HG03103 (cell line): ENCODE measurements at regions not wholly inside any gene's neighbourhood (a gene's known extent, or its start where the extent isn't known, plus 50 kb on each side); places are given as distances from the start of the nearest gene placed in this dataset.

Experiments used
- ATAC-seq: cut with Tn5 transposase; IDR thresholded peaks from one replicate; pipeline ENCODE4 v1.9.1; 2021; ENCODE audit warnings: low read depth; ENCODE audit not compliant: unreplicated experiment

- ATAC-seq = no peak
Measured at GRCh38 chr6:163671791-163672190, 257.3 kb downstream of the QKI start.

- ATAC-seq = no peak
Measured at GRCh38 chr6:163671355-163671754, 256.8 kb downstream of the QKI start.

GRCh38 chr6:163670336-163670735 lies 255.8 kb downstream of the QKI start:
- ATAC-seq = no peak

GRCh38 chr6:163668061-163668426 lies 253.5 kb downstream of the QKI start:
- ATAC-seq = no peak

- ATAC-seq = peak; percentile 94
Measured at GRCh38 chr6:163667372-163668060, 253.0 kb downstream of the QKI start.

- no peak for ATAC-seq
Measured at GRCh38 chr6:163665464-163665863, 250.9 kb downstream of the QKI start.

GRCh38 chr6:163663575-163663974 lies 249.1 kb downstream of the QKI start:
- no peak for ATAC-seq

- ATAC-seq = no peak
Measured at GRCh38 chr6:163662604-163663225, 248.2 kb downstream of the QKI start.

GRCh38 chr6:163661272-163661671 lies 246.8 kb downstream of the QKI start:
- peak; percentile 97 for ATAC-seq

GRCh38 chr6:163659803-163660202 lies 245.3 kb downstream of the QKI start:
- no peak for ATAC-seq

- no peak for ATAC-seq
Measured at GRCh38 chr6:163655217-163656121, 241.0 kb downstream of the QKI start.

- ATAC-seq = no peak
Measured at GRCh38 chr6:163651915-163652668, 237.6 kb downstream of the QKI start.

GRCh38 chr6:163651426-163651825 lies 236.9 kb downstream of the QKI start:
- no peak for ATAC-seq

GRCh38 chr6:163648868-163649267 lies 234.3 kb downstream of the QKI start:
- no peak for ATAC-seq

GRCh38 chr6:163647624-163648023 lies 233.1 kb downstream of the QKI start:
- no peak for ATAC-seq

- ATAC-seq = no peak
Measured at GRCh38 chr6:163646866-163647265, 232.3 kb downstream of the QKI start.

GRCh38 chr6:163646133-163646532 lies 231.6 kb downstream of the QKI start:
- no peak for ATAC-seq

GRCh38 chr6:163645560-163645959 lies 231.0 kb downstream of the QKI start:
- ATAC-seq = no peak

- no peak for ATAC-seq
Measured at GRCh38 chr6:163643866-163644265, 229.3 kb downstream of the QKI start.

- no peak for ATAC-seq
Measured at GRCh38 chr6:163641706-163642105, 227.2 kb downstream of the QKI start.

GRCh38 chr6:163640641-163641040 lies 226.1 kb downstream of the QKI start:
- no peak for ATAC-seq
